Mucosa of gallbladder (tissue), 1 donor: ENCODE measurements at regions not wholly inside any gene's neighbourhood (a gene's known extent, or its start where the extent isn't known, plus 50 kb on each side); places are given as distances from the start of the nearest gene placed in this dataset.

Experiments used
- DNase-seq: peaks from one replicate; pipeline ENCODE4 v3.0.0-alpha.2; 2020; ENCODE audit warnings: low spot score
- donor health status: DM: no; HTN: no; CAD: no.

- DNase-seq = no peak
Measured at GRCh38 chr3:13954741-13955483, 75.0 kb upstream of the WNT7A start.

- DNase-seq = no peak
Measured at GRCh38 chr3:13954266-13954665, 74.4 kb upstream of the WNT7A start.

- DNase-seq = no peak
Measured at GRCh38 chr3:13951184-13951583, 71.3 kb upstream of the WNT7A start.

- no peak for DNase-seq
Measured at GRCh38 chr3:13950042-13950441, 70.2 kb upstream of the WNT7A start.

GRCh38 chr3:13947912-13948311 lies 68.0 kb upstream of the WNT7A start:
- no peak for DNase-seq

- no peak for DNase-seq
Measured at GRCh38 chr3:13939206-13939605, 59.3 kb upstream of the WNT7A start.

- DNase-seq = no peak
Measured at GRCh38 chr3:13937131-13937530, 57.3 kb upstream of the WNT7A start.

- no peak for DNase-seq
Measured at GRCh38 chr3:13935494-13936094, 55.7 kb upstream of the WNT7A start.

GRCh38 chr3:13934813-13935212 lies 54.9 kb upstream of the WNT7A start:
- no peak for DNase-seq

- no peak for DNase-seq
Measured at GRCh38 chr3:13934315-13934714, 54.4 kb upstream of the WNT7A start.

GRCh38 chr3:13932578-13933295 lies 52.9 kb upstream of the WNT7A start:
- no peak for DNase-seq

- no peak for DNase-seq
Measured at GRCh38 chr3:13931172-13931571, 51.3 kb upstream of the WNT7A start.
